ENCODE measurements at regions not wholly inside any gene's neighbourhood (a gene's known extent, or its start where the extent isn't known, plus 50 kb on each side); places are given as distances from the start of the nearest gene placed in this dataset.
"Not testable (repeated sequence)": the region's sequence is repeated elsewhere in the genome, so short reads cannot be mapped to it uniquely, and the experiment has no call there.

- no peak overlapping the region for H3K4me3 ChIP-seq (ENCODE audit: low read depth, low read length)
- TF ChIP-seq CTCF (IDR thresholded peaks at IDR 0.05; ENCODE audit: low read depth, low read length, missing control alignments) = no peak
- no peak for DNase-seq (ENCODE audit: low read depth)
These were observed 425.8 kb upstream of the TBL1XR1 start for GRCh38 chr3:177622982-177623617.

DNA sequence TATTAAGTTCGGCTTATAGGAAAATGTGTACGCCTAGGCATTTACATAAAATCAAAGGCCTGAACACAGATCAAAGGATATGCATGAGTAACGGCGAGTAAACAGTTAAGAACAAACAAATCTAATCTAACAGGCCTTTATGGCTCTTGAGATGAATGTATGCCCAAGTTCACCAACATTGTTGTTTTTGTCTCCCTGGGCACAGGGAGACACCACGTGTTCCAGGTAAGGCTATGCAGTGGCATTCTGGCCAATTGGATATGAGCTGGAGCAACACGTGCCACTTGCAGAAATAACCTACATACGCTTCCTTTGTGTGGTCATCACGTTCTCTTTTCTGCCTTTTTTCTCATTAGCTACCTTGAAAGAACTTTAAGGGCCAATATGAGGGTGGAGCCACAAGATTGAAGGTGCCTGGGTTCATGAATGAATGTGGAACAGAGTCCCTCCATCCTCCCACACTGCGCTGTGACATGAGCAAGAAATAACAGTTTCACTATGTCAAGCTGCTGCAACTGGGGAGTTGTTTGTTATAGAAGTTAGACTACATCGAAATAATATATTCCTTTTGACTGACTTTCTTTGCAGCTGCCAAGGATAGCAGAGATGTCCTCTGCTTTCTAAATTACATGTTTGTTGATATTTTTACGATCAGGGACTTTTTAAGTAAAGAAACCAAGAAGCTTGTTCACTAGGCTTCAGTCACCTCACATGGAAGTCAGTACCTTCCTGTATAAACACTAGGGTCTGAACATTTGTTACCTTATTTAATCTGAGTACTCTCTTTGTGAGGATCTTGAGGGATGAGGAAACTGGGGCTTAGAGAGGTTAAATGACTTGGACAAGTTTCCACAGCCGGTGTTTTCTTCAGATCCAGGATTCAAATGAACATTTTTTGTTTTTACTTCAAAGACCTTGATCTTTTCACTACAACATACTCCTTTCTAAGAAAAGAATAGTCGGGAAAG lies 427.5 kb upstream of the TBL1XR1 start:
- no peak overlapping the region for H3K4me3 ChIP-seq (ENCODE audit: low read depth, low read length)
- DNase-seq (ENCODE audit: low read depth) = no peak
- no peak for TF ChIP-seq CTCF (IDR thresholded peaks at IDR 0.05; ENCODE audit: low read depth, low read length, missing control alignments)

GRCh38 chr3:177626045-177626444 lies 428.8 kb upstream of the TBL1XR1 start:
- TF ChIP-seq CTCF (IDR thresholded peaks at IDR 0.05; ENCODE audit: low read depth, low read length, missing control alignments) = no peak
- DNase-seq (ENCODE audit: low read depth) = no peak

GRCh38 chr3:177628095-177628719 lies 430.9 kb upstream of the TBL1XR1 start:
- not testable (repeated sequence) for H3K4me3 ChIP-seq (ENCODE audit: low read depth, low read length); DNase-seq (ENCODE audit: low read depth)

More at GRCh38 chr3:177626045-177626444, 428.8 kb upstream of the TBL1XR1 start:
- H3K4me3 ChIP-seq (ENCODE audit: low read depth, low read length) = no peak overlapping the region

- no peak overlapping the region for H3K4me3 ChIP-seq (ENCODE audit: low read depth, low read length)
- no peak for TF ChIP-seq CTCF (IDR thresholded peaks at IDR 0.05; ENCODE audit: low read depth, low read length, missing control alignments)
These were observed 432.0 kb upstream of the TBL1XR1 start for GRCh38 chr3:177629276-177629675.

GRCh38 chr3:177633671-177634207 lies 436.5 kb upstream of the TBL1XR1 start:
- H3K4me3 ChIP-seq (ENCODE audit: low read depth, low read length) = no peak overlapping the region
- DNase-seq (ENCODE audit: low read depth) = no peak
- TF ChIP-seq CTCF (IDR thresholded peaks at IDR 0.05; ENCODE audit: low read depth, low read length, missing control alignments) = no peak

More at GRCh38 chr3:177629276-177629675, 432.0 kb upstream of the TBL1XR1 start:
- no peak for DNase-seq (ENCODE audit: low read depth)

DNA sequence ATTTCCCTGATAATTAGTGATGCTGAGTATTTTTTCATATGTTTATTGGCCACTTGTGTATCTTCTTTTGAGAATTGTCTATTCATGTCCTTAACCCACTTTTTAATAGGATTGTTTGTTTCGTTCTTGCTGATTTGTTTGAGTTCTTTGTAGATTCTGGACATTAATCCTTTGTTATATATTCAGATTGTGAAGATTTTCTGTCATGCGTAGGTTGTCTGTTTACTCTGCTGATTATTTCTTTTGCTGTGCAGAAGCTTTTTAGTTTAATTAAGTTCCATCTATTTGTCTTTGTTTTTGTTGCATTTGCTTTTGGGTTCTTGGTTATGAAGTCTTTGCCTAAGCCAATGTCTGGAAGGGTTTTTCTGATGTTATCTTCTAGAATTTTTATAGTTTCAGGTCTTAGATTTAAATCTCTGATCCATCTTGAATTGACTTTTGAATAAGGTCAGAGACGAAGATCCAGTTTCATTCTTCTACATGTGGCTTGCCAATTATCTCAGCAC lies 438.4 kb upstream of the TBL1XR1 start:
- not testable (repeated sequence) for H3K4me3 ChIP-seq (ENCODE audit: low read depth, low read length); DNase-seq (ENCODE audit: low read depth)

Measured in GM12864 (cell line).